A172 (cell line): ENCODE measurements at regions not wholly inside any gene's neighbourhood (a gene's known extent, or its start where the extent isn't known, plus 50 kb on each side); places are given as distances from the start of the nearest gene placed in this dataset.
"Not testable (repeated sequence)": the region's sequence is repeated elsewhere in the genome, so short reads cannot be mapped to it uniquely, and the experiment has no call there.

Source experiments
- DNase-seq: peaks from one replicate; pipeline ENCODE4 v3.0.0-alpha.2; 2015; ENCODE audit warnings: low spot score

DNA sequence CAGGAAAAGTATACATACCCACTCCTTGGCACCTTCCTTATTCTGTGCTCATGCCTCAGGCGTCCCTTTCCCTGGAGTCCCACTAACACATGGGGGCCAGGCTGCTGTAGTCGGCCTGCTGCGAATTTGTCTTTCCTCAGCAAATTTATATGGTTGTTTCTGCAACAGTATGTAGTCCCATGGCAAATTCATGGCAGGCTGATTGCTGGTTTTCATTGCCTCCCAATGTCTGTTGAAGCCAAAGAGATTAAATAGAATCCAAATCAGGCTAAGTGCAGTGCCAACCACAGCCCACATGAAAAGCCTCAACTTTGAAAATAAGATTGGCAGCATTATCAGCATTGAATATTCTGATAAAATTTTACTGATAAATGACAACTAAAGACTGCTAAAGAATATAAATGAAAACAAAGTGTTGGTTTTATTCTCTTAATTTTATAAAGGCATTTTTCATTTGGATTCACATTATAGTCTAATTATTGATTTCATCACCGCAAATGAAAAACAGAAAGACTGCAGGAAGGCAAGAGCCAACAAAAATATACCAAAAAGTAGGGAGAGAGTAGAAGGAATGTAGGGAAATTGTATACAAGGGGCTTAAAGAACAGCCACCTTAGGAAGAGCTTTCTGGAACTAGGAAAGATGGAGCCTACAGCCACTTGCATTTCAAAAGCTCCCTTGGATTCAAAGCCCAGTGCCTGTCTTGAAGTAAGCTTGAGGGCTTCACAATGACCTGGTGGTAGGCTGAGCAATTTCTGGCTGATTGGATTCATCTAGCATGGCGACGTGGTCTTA, 283.7 kb upstream of the MMADHC start:
- DNase-seq: no peak

- no peak for DNase-seq
Measured at GRCh38 chr2:149863227-149863626, 275.7 kb upstream of the MMADHC start.

DNA sequence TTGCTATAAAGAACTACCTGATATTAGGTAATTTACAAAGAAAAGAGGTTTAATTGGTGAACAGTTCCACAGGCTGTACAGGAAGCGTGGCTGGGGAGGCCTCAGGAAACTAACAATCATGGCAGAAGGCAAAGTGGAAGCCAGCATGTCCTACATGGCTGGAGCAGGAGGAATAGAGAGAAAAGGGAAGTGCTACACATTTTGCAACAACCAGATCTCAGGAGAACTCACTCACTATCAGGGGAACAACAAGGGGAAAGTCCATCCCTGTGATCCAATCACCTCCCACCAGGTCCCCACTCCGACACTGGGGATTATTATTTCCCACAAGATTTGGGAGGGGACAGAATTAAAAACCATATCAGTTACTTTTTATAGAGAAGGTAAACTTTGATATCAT, 273.5 kb upstream of the MMADHC start:
- DNase-seq: no peak

DNA sequence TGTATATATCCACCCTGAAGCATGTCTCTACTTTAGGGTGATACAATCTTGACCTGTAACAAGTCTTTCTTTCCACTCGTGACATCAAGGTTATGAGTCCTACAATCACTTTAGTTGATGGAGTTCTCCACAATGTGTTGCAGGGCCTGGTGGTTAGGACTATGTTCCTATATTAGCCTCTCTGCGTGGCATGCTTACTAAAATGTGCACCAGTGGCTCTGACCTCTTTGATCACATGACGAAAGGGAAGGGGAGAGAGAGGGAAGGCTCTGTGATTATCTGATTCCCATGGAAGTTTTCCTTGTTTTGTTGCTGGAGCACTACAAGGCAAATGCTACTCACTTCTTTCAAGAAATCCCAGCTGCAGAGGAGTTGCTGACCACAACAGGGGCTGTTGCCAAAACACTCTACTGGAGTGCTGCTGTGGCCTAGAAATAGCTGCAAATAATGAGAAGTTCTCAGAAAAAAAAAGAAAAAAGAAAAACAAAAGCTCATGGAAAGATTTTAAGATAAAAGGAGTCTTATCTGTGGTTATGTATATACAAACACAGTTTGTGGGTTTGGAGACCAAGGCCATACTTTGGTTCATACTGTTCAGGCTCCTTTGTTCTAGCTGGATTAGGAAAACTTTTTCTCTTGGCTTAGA, 272.8 kb upstream of the MMADHC start:
- peak; percentile 88 for DNase-seq

GRCh38 chr2:149858901-149859634, 271.5 kb upstream of the MMADHC start:
- peak; percentile 43 for DNase-seq

DNA sequence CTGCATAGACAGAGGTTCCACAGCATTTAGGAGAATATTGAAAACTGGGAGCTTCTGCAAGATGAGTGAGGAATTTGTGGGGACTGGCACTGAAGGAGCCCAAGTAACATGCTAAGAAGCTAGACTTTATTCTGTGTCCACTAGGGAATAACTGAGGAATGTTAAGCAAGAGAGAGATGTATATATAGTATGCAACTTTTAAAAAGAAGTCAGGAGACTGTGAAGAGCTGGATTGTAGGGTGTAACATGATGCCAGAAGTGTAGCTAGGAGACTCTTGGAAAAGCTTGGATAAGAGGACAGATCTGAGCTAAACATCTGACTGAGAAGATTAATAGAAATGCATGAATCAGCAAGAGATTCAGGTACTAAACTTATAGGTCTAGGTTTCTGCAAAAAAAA, 270.6 kb upstream of the MMADHC start:
- no peak for DNase-seq

GRCh38 chr2:149857344-149857743, 269.8 kb upstream of the MMADHC start:
- DNase-seq: peak; percentile 40

DNA sequence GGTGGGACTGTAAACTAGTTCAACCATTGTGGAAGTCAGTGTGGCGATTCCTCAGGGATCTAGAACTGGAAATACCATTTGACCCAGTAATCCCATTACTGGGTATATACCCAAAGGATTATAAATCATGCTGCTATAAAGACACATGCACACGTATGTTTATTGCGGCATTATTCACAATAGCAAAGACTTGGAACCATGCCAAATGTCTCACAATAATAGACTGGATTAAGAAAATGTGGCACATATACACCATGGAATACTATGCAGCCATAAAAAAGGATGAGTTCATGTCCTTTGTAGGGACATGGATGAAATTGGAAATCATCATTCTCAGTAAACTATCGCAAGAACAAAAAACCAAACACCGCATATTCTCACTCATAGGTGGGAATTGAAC, 268.3 kb upstream of the MMADHC start:
- not testable (repeated sequence) for DNase-seq

GRCh38 chr2:149849591-149849990, 262.0 kb upstream of the MMADHC start:
- no peak for DNase-seq

DNA sequence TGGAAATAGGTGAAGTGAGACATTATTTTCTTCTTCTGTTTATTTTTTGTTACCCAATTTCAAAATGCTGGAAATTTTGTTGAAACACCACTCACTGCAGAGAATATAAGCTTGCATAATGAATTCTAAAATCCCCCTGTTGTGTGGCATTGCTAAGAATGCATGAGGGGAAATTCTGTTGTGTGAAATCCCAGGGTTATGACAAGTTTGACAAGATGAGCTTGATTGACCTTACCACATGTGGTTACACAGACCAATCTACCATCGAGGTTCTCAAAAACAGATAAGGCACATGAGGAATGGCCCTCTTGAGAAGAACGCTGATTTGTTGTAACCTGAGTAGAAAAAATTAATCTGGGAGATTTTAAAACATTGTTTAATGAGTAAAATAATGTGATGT, 261.6 kb upstream of the MMADHC start:
- no peak for DNase-seq

GRCh38 chr2:149841396-149841795, 253.8 kb upstream of the MMADHC start:
- no peak for DNase-seq

DNA sequence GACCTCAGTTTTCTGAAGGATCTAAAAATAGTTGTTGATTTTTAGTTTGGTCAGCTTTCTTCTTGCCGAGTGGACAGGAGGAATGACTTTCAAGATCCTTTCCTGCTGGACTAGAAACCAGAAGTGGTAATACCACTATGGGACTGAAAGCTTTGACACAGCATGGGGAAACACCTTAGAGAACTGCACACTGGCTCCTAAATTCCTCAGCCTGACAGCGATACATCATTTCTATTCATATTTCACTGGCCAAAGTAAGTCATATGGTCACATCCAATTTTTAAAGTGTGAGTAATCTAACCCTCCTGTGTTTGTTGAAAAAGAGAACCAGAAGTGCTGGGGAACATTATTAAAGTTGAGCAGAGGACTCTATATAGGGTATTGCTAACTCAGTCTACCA, 244.7 kb upstream of the MMADHC start:
- DNase-seq: peak; percentile 63

DNA sequence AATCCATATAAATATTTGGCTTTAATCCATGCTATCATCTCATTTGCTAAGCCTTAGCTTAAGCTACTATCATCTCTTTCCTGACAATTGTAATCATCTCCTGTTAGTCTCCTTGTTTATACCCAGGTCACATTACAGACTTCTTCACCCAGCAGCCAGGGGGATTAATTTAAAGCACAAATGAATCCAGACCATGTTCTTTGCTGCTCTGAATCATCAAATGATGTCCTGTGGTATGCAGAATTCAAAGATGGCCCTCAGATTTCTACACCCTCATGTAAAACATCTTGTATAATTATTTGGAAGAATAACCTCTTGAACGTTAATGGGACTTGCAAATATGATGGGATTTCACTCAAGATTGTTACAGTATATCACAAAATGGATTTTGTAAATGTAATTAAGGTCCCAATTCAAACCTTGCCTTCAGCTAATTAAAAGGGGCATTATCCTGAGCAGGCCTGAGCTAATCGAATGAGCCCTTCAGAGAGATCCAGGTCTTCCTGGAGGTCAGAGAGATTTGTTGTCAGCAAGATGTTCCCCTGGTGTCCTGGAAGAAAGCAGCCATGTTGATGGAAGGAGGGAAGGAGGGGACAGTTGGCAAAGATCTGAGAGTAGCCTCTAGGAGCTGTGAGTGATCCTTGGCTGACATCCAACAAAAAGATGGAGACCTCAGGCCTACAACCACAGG, 241.1 kb upstream of the MMADHC start:
- no peak for DNase-seq

DNA sequence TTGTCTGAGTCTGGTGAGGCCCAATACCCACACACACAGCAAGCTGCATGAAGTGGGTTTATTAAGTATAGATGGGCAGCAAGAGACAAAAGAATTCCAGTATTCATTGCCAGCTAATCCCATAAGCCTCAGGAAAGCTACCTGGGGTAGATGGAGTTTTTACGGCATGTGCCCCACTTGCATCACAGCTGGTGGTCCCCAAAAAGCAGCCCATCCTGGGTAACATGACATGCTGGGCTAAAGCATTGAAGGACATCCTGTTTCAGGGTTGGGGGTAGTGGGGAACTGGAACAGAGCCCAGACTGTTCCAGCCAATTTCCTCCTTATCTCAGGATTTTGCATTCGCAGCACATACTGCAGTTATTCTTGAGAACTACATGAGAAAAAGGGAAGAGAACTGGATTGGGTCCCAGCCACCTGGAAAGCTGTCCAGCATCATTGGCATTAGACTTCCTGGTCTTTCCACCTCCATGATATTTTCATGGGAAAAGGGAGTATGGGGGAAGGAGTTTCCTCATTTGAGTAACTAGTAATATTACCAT, 240.1 kb upstream of the MMADHC start:
- no peak for DNase-seq

DNA sequence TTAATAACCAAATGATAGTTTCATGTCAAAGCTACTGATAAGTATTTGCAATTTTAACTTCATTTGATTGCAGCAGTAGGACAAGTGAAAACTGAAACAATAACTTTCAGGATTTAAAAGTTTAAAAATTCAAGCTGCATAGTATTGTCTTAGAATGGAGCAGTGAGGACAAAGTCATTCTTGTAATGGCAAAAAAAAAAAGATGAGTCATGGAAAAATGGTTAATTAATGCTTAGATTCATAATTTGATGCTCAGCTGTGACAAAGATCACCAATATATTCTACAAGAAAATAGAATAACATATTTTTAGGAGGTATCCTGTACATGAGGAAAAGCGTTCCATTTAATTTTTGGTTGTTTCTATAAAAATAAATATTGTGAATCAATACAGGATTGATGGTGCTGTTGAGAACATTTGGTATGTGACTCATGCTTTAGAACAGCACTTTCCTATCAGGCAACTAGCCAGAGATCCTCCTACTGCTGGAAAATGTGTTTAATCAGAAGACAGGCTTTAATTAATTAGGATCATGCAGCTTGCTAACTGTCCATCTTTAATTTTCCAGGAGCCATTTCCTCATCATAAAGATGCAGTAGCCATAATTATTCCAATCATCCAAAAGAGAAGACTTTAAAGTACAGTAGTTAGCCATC, 239.0 kb upstream of the MMADHC start:
- DNase-seq: peak; percentile 8

- DNase-seq: no peak
Measured at GRCh38 chr2:149825473-149825872, 237.9 kb upstream of the MMADHC start.

GRCh38 chr2:149824136-149824535, 236.6 kb upstream of the MMADHC start:
- DNase-seq: no peak

- DNase-seq: no peak
Measured at GRCh38 chr2:149819356-149819957, 231.9 kb upstream of the MMADHC start.

DNA sequence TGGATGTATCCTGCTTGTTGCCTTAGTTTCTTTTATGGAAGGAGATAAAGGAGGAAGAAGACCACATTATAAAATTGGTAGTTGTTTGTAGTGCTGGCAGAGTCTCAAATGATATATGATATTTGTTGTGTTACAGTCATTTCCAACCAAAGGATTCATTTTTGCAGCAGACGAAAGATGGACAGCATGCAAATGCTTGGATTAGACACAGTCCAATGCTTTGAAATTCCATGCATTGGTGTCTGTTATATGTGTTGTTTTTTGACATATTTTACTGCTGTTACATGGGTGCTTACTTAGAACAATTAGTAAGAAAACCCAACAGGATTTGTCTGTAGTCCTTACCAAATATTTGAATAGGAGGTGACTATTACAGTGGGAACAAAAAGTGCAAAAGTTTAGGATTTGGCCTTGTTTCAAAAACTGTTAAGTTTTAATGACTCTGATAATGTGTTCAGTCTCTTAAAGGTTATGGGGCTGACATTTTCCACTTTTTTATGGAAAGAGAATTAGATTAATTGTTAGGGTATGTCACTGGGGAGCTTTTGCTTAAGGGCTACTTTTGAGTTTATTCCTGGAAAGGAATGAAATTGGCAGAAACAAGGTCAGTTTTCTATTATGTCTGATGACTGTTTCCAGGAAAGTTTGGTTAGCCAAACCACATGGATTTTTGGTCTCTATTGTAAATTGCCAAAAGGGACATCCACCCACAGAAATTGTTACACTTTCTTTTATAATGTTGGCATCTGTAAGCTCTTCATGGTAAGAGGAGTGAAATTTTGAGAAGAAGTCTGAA, 229.4 kb upstream of the MMADHC start:
- DNase-seq: no peak

DNA sequence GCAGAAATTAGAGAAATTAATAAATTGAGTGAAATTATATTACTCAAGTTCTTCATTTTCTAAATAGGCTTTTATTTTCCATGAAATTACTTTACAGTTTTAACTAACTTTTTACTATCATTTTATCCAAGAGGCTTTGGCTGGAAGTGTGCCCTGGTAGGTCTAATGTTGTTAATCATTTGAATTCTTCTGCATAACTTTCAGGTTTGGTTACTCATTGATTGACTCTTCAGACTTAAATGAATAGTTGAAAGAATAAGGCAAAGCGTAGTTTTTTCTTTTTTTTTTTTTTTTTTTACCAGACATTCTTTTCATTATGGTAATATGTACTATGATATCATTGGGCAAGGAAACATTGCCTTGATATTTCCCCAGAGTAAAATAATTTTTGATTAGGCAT, 228.4 kb upstream of the MMADHC start:
- DNase-seq: no peak
